BJ (cell line): ENCODE measurements at regions not wholly inside any gene's neighbourhood (a gene's known extent, or its start where the extent isn't known, plus 50 kb on each side); places are given as distances from the start of the nearest gene placed in this dataset.

ENCODE experiments used
- CTCF ChIA-PET: fragments of 350-600 bp; formaldehyde crosslinking; extraction: SDS; loops from one replicate; lab custom pipeline; 2021; ENCODE audit warnings: antibody characterized with exemption, inconsistent platforms; lab: Yijun Ruan, JAX
- POLR2A ChIA-PET: fragments of 300-600 bp; sonication (Branson Sonifier 250); formaldehyde crosslinking; extraction: SDS; loops from one replicate; lab custom pipeline; 2021; ENCODE audit warnings: antibody characterized with exemption; lab: Charles Lee
- DNase-seq: peaks from one replicate; pipeline ENCODE4 v3.0.0-alpha.2; 2011; ENCODE audit warnings: low read depth
- H3K27me3 ChIP-seq: 2 replicates; pipeline ENCODE4 v1.6.0; 2011; ENCODE audit warnings: low read length; ENCODE audit not compliant: control insufficient read depth, insufficient read depth
- H3K36me3 ChIP-seq: 2 replicates; pipeline ENCODE4 v1.5.1; 2011; ENCODE audit warnings: low read length; ENCODE audit not compliant: control insufficient read depth, insufficient read depth
- H3K4me3 ChIP-seq: 2 replicates; pipeline ENCODE4 v1.5.1; 2011; ENCODE audit warnings: low read depth, mild to moderate bottlenecking, control low read depth, low read length
- TF ChIP-seq, protein P1 (sequence below): IDR thresholded peaks from 2 replicates; pipeline ENCODE4 v1.5.1; 2011; ENCODE audit warnings: low read depth, mild to moderate bottlenecking, control low read depth, inconsistent platforms, low read length, moderate library complexity; ENCODE audit not compliant: insufficient read depth

GRCh38 chr4:180745019-180745418, 1498.2 kb upstream of the TENM3 start:
- H3K4me3 ChIP-seq: no peak overlapping the region
- TF ChIP-seq, protein P1, sequence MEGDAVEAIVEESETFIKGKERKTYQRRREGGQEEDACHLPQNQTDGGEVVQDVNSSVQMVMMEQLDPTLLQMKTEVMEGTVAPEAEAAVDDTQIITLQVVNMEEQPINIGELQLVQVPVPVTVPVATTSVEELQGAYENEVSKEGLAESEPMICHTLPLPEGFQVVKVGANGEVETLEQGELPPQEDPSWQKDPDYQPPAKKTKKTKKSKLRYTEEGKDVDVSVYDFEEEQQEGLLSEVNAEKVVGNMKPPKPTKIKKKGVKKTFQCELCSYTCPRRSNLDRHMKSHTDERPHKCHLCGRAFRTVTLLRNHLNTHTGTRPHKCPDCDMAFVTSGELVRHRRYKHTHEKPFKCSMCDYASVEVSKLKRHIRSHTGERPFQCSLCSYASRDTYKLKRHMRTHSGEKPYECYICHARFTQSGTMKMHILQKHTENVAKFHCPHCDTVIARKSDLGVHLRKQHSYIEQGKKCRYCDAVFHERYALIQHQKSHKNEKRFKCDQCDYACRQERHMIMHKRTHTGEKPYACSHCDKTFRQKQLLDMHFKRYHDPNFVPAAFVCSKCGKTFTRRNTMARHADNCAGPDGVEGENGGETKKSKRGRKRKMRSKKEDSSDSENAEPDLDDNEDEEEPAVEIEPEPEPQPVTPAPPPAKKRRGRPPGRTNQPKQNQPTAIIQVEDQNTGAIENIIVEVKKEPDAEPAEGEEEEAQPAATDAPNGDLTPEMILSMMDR: no peak
- DNase-seq: no peak

DNA sequence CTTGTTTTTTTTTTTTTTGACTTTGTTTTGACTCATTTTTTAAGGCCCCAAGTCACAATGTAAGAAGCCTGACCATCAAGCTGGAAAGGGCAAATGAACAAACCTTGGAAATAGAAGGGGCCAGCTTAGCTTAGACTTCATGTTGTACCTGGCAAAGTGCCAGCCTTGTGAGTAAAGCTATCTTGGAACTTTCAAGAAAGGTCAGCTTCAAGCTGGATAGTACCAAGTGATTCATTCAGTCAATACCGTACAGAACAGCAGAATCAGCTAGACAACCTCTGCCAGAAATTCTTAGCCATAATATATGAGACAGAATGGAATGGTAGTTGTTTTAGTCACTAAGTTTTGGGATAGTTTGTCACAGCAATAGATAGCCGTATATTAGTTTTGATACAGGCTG, 1492.2 kb upstream of the TENM3 start:
- no peak overlapping the region for H3K4me3 ChIP-seq
- H3K27me3 ChIP-seq: no peaks in the 10 kb centered on the region
- DNase-seq: no peak
- ChIA-PET POLR2A (no interaction called here), CTCF (no interaction called here)
- TF ChIP-seq, protein P1: no peak
- H3K36me3 ChIP-seq: no peaks in the 10 kb centered on the region

More at GRCh38 chr4:180745019-180745418, 1498.2 kb upstream of the TENM3 start:
- ChIA-PET POLR2A (no interaction called here), CTCF (no interaction called here)
- no peaks in the 10 kb centered on the region for H3K36me3 ChIP-seq
- H3K27me3 ChIP-seq: no peaks in the 10 kb centered on the region

- TF ChIP-seq, protein P1: no peak
- no peak for DNase-seq
- Histone ChIP-seq H3K27me3 (no peaks in the 10 kb centered on the region), H3K4me3 (no peak overlapping the region), H3K36me3 (no peaks in the 10 kb centered on the region)
- ChIA-PET POLR2A (no interaction called here), CTCF (no interaction called here)
Measured at GRCh38 chr4:180757927-180758326, 1485.3 kb upstream of the TENM3 start.

GRCh38 chr4:180766045-180766444, 1477.2 kb upstream of the TENM3 start:
- Histone ChIP-seq H3K27me3 (no peaks in the 10 kb centered on the region), H3K4me3 (no peak overlapping the region), H3K36me3 (no peaks in the 10 kb centered on the region)
- DNase-seq: no peak
- ChIA-PET CTCF (no interaction called here), POLR2A (no interaction called here)
- TF ChIP-seq, protein P1: no peak

DNA sequence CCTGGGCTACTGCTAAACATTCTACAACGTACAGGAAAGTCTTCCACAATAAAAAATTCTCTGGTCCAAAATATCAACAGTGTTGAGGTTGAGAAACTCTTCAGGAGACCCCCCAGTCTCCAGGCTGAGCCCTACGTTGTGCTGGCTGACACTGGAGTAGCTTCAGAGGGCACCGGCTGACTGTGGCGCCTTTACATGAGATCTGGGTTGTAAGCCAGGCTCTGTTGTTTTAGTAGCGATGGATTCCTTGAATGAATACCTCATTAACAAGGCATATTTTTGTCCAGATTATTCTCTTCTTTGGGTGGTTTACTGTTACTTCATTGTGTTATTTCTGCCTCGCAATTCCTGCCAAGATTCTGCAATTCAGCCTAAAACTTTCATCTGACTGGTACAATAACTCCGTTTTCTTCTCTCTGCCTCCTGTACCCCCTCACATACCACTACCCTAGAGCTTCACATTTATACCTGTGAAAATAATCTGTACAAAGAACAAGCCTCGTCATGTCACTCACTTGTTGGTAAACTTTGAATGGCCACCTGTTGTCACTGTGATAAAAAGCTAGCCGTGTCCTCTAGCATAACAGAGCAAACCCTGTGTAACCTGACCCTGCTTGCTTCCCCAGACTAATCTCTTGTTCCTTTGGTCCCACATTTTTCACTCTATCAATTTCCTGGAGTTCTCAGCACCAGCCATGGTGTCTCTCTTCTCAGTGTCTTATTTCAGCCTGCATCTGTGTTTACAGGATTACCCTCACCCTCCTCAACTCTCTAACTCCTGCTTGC, 1476.1 kb upstream of the TENM3 start:
- DNase-seq: no peak
- POLR2A ChIA-PET: no interaction called here
- Histone ChIP-seq H3K36me3 (no peaks in the 10 kb centered on the region), H3K27me3 (no peaks in the 10 kb centered on the region), H3K4me3 (no peak overlapping the region)
- CTCF ChIA-PET: no interaction called here
- TF ChIP-seq, protein P1: no peak
